Heart left ventricle (tissue), 13 donors: ENCODE measurements at regions not wholly inside any gene's neighbourhood (a gene's known extent, or its start where the extent isn't known, plus 50 kb on each side); places are given as distances from the start of the nearest gene placed in this dataset.

Experiments
- POLR2A ChIP-seq, 2 donors: fragments of 450-650 bp; IDR thresholded peaks; one replicate each; pipeline ENCODE4 v1.6.1; 2017; ENCODE audit warnings: antibody characterized with exemption in 2 of 2, mild to moderate bottlenecking in 2 of 2, moderate library complexity in 2 of 2
- TF ChIP-seq, protein P1 (sequence below), 12 donors: fragments of 200-600 bp; sonication (generic) in 4 of 12; IDR thresholded peaks; one replicate each; pipeline versions ENCODE4 v1.5.0 to v1.8.0; 2018 to 2022; ENCODE audit warnings: antibody characterized with exemption in 12 of 12, mild to moderate bottlenecking in 5 of 12
- donor health status: ischemic (EF 13 %, LVEDD 7.1; RV severe dilation, severe dysfunction).
- donor health status: DM: no; HTN: yes; CAD: no.
- donor health status: DM: no; HTN: no; CAD: no.
- donor health status: ischemic (EF 25% LVEDD 6.9; RV normal size, moderate dysfunction).
- donor health status: ischemic (EF 25% LVEDD 5.7; RV mildly dilated, moderate dysfunction).
- donor health status: ischemic (EF 35%, LVEDD 5.7; RV mildly dilated, moderate dysfunction).
- donor health status: nonischemic (EF 11% LVEDD 7.7; RV severe dilation, severe dysfunction).
- donor health status: DM: yes; HTN: yes; CAD: no.
- donor health status: PGD.
- donor health status: ischemic (EF 29% LVEDD 5.4; RV normal size, mild dysfunction).
- donor health status: nonischemic (EF 23%, LVEDD 6.1; RV moderate dilation, normal function).

DNA sequence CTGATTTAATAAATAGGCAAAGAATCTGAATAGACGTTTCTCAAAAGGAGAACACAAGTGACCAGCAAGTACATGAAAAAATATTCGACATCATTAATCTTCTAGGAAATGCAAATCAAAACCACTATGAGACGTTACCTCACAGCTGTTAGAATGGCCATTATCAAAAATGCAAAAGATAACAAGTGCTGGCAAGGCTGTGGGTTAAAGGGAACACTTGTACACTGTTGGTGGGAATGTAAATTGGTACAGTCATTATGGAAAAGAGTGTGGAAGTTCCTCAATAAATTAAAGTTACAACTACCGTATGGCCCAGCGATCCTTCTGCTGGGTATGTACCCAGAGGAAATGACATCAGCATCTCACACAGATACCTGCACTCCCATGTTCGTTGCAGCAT, 253.9 kb upstream of the BMP2 start:
- no peak for TF ChIP-seq POLR2A (IDR thresholded peaks at IDR 0.05)
- TF ChIP-seq, protein P1, sequence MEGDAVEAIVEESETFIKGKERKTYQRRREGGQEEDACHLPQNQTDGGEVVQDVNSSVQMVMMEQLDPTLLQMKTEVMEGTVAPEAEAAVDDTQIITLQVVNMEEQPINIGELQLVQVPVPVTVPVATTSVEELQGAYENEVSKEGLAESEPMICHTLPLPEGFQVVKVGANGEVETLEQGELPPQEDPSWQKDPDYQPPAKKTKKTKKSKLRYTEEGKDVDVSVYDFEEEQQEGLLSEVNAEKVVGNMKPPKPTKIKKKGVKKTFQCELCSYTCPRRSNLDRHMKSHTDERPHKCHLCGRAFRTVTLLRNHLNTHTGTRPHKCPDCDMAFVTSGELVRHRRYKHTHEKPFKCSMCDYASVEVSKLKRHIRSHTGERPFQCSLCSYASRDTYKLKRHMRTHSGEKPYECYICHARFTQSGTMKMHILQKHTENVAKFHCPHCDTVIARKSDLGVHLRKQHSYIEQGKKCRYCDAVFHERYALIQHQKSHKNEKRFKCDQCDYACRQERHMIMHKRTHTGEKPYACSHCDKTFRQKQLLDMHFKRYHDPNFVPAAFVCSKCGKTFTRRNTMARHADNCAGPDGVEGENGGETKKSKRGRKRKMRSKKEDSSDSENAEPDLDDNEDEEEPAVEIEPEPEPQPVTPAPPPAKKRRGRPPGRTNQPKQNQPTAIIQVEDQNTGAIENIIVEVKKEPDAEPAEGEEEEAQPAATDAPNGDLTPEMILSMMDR (IDR thresholded peaks at IDR 0.05): no peak
